VCaP (cell line): ENCODE measurements at regions not wholly inside any gene's neighbourhood (a gene's known extent, or its start where the extent isn't known, plus 50 kb on each side); places are given as distances from the start of the nearest gene placed in this dataset.

Experiments
- H3K27ac ChIP-seq: fragments of 450-650 bp; 2 replicates; pipeline ENCODE4 v1.5.1; 2017
- CTCF ChIP-seq: fragments of 450-650 bp; conservative IDR thresholded peaks from 2 replicates; pipeline ENCODE4 v1.5.1; 2017; ENCODE audit warnings: mild to moderate bottlenecking, moderate library complexity

DNA sequence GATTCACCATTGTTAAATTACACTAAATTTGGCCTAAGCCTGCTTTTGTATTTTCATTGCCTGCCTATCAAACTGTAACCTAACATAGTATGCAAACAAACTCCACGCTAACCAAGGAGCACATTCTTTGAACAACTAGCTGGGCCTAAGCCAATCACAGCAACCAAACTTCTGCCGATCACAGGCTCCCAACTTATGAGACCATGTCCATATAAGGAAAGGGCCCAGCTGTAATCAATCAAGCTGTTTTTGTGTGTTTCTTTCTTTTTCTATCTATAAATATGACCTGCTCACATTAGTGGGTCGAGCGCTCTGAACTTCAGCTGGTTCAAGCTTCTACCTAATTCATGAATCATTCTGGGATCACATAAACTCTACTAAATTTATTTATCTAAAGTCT, 473.6 kb downstream of the SI start:
- no peak overlapping the region for H3K27ac ChIP-seq
- no peak for TF ChIP-seq CTCF

GRCh38 chr3:164577667-164578210, 500.6 kb downstream of the SI start:
- no peak overlapping the region for H3K27ac ChIP-seq

DNA sequence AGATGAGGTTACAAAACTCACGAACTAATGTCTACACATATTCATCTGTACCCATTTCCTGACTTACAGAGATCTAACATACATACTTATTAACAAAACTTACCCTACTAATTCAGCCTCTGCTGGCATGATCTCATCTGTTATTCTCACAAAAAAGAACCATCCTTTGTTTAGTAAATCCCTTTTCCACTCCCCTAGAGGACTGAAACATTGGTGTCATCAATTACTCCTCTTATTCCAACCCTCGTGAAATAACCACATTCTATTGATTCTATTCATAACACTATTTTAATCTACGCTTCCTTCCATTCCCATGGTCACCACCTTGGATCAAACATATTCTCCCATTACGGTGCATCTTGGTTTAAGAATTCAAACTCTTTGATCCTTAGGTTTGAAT, 505.9 kb downstream of the SI start:
- no peak for TF ChIP-seq CTCF
- no peak overlapping the region for H3K27ac ChIP-seq

More at GRCh38 chr3:164577667-164578210, 500.6 kb downstream of the SI start:
- TF ChIP-seq CTCF, result no peak

- no peak overlapping the region for H3K27ac ChIP-seq
- TF ChIP-seq CTCF, result no peak
These were observed 527.4 kb downstream of the SI start for GRCh38 chr3:164550857-164551256.

DNA sequence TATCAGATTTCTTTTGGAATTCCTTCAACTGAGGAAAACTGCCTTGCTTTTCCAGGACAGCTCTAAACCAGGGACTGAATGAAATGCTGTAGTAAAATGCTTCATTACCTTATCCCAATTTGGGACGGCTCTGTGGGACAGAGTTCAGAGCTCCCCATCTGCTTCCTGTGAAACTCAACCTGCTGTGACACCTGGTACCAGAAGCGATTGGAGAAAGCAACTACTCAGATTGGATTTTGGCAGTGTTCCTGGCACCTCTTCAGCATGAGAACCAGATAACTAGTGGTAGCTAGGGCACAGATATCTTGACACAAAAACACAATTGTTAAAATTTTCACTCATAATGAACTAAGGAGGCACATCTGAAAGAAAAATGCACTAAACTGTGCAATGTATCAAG, 539.1 kb downstream of the SI start:
- no peak for TF ChIP-seq CTCF
- no peak overlapping the region for H3K27ac ChIP-seq

GRCh38 chr3:164537485-164537884, 540.8 kb downstream of the SI start:
- no peak overlapping the region for H3K27ac ChIP-seq
- TF ChIP-seq CTCF, result no peak

DNA sequence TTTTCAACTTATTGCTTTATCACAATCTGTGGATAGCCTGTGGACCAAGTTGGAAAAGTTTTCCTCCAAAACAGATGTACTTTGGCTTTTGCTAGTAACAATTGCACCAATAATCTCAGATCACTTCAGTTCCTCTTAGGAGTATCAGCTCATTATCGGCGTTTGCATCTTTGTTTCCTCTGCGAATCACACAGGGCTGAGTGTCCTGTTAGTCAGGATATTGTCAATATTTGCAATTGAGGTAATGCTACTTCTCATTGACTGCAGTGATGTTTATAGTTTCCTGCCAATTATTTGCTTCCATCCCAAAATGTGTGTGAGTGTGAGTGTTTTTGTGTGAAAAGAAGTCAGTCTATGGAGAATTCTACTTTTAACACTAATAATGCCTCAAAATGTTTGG, 545.0 kb downstream of the SI start:
- peak overlapping the region; percentile 60 for H3K27ac ChIP-seq
- no peak for TF ChIP-seq CTCF
